ENCODE measurements at regions not wholly inside any gene's neighbourhood (a gene's known extent, or its start where the extent isn't known, plus 50 kb on each side); places are given as distances from the start of the nearest gene placed in this dataset.

GRCh38 chr10:10126218-10126617 is 891.5 kb upstream of the CELF2 start:
- no peak overlapping the region for H3K27ac Mint-ChIP-seq
- H3K4me3 ChIP-seq (ENCODE audit: low read length), result no peak overlapping the region

GRCh38 chr10:10128387-10128786 is 889.3 kb upstream of the CELF2 start:
- DNase-seq (no peak), ATAC-seq (no peak)
- no peaks in the 10 kb centered on the region for H3K36me3 ChIP-seq (ENCODE audit: control insufficient read depth, insufficient read depth, low read length)
- H3K4me3 Mint-ChIP-seq, result no peak overlapping the region
- no peak overlapping the region for H3K4me3 ChIP-seq (ENCODE audit: low read length)
- 86% methylated on average over 2 of the region's 3 CpGs for WGBS (ENCODE audit: insufficient coverage)
- H3K27ac ChIP-seq (ENCODE audit: low read length), result no peak overlapping the region
- intact Hi-C loops (cut with micrococcal nuclease), result no loop called here
- H3K27ac Mint-ChIP-seq, result no peak overlapping the region
- no peaks in the 10 kb centered on the region for H3K4me1 ChIP-seq (ENCODE audit: control insufficient read depth, insufficient read depth, low read length)
- H3K27me3 ChIP-seq (ENCODE audit: control insufficient read depth, insufficient read depth, low read length), result no peaks in the 10 kb centered on the region
- H3K9me3 Mint-ChIP-seq, result peaks cover 2% of the 10 kb centered on the region in 2 donors
- TF ChIP-seq, protein P1, sequence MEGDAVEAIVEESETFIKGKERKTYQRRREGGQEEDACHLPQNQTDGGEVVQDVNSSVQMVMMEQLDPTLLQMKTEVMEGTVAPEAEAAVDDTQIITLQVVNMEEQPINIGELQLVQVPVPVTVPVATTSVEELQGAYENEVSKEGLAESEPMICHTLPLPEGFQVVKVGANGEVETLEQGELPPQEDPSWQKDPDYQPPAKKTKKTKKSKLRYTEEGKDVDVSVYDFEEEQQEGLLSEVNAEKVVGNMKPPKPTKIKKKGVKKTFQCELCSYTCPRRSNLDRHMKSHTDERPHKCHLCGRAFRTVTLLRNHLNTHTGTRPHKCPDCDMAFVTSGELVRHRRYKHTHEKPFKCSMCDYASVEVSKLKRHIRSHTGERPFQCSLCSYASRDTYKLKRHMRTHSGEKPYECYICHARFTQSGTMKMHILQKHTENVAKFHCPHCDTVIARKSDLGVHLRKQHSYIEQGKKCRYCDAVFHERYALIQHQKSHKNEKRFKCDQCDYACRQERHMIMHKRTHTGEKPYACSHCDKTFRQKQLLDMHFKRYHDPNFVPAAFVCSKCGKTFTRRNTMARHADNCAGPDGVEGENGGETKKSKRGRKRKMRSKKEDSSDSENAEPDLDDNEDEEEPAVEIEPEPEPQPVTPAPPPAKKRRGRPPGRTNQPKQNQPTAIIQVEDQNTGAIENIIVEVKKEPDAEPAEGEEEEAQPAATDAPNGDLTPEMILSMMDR (IDR thresholded peaks at IDR 0.05), result no peak
- H3K36me3 Mint-ChIP-seq, result no peaks in the 10 kb centered on the region
- H3K27me3 Mint-ChIP-seq (ENCODE audit: low read depth in 2 of 2), result no peaks in the 10 kb centered on the region
- peaks cover 5 to 6% of the 10 kb centered on the region in 2 donors for H3K4me1 Mint-ChIP-seq
- H3K9me3 ChIP-seq (ENCODE audit: control insufficient read depth, insufficient read depth, low read length), result no peaks in the 10 kb centered on the region

More at GRCh38 chr10:10126218-10126617, 891.5 kb upstream of the CELF2 start:
- no peaks in the 10 kb centered on the region for H3K36me3 Mint-ChIP-seq
- Histone ChIP-seq H3K27me3 (ENCODE audit: control insufficient read depth, insufficient read depth, low read length) (no peaks in the 10 kb centered on the region), H3K27ac (ENCODE audit: low read length) (no peak overlapping the region), H3K9me3 (ENCODE audit: control insufficient read depth, insufficient read depth, low read length) (no peaks in the 10 kb centered on the region), H3K36me3 (ENCODE audit: control insufficient read depth, insufficient read depth, low read length) (no peaks in the 10 kb centered on the region), H3K4me1 (ENCODE audit: control insufficient read depth, insufficient read depth, low read length) (no peaks in the 10 kb centered on the region)
- ATAC-seq (no peak), DNase-seq (no peak)
- intact Hi-C loops (cut with micrococcal nuclease), result no loop called here
- TF ChIP-seq, protein P1 (IDR thresholded peaks at IDR 0.05), result no peak
- H3K4me1 Mint-ChIP-seq, result peaks cover 5 to 6% of the 10 kb centered on the region in 2 donors
- H3K9me3 Mint-ChIP-seq, result peaks cover 2% of the 10 kb centered on the region in 2 donors
- no peaks in the 10 kb centered on the region for H3K27me3 Mint-ChIP-seq (ENCODE audit: low read depth in 2 of 2)
- no peak overlapping the region for H3K4me3 Mint-ChIP-seq
- WGBS (ENCODE audit: insufficient coverage), result 95% methylated on average over 3 of the region's 3 CpGs

DNA sequence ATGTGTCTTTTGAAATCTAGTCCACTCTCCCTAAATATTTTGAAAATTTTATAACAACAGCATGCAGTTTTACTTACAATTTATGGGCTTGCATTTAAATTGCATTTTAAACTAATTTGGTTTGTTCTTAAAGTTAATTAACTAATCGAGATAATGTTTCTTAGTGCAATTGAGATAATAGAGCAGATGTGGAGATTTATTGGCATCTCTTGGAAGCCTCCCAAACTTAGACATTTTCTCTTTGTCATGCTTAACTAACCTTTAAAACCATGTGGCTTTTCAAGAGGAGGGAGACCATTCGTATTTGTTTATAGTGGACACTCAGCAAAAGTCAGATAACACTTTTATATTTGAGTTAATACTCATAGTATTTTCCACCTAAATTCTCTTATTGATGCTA is 887.0 kb upstream of the CELF2 start:
- H3K36me3 ChIP-seq (ENCODE audit: control insufficient read depth, insufficient read depth, low read length), result no peaks in the 10 kb centered on the region
- no peak overlapping the region for H3K4me3 Mint-ChIP-seq
- H3K4me1 ChIP-seq (ENCODE audit: control insufficient read depth, insufficient read depth, low read length), result no peaks in the 10 kb centered on the region
- no CpG with 5 or more reads among the region's 2 CpGs for WGBS (ENCODE audit: insufficient coverage)
- TF ChIP-seq, protein P1 (IDR thresholded peaks at IDR 0.05), result no peak
- no peak overlapping the region for H3K27ac Mint-ChIP-seq
- H3K27me3 ChIP-seq (ENCODE audit: control insufficient read depth, insufficient read depth, low read length), result no peaks in the 10 kb centered on the region
- H3K27ac ChIP-seq (ENCODE audit: low read length), result no peak overlapping the region
- no peaks in the 10 kb centered on the region for H3K27me3 Mint-ChIP-seq (ENCODE audit: low read depth in 2 of 2)
- H3K9me3 ChIP-seq (ENCODE audit: control insufficient read depth, insufficient read depth, low read length), result no peaks in the 10 kb centered on the region
- intact Hi-C loops (cut with micrococcal nuclease), result no loop called here
- H3K9me3 Mint-ChIP-seq, result no peaks in the 10 kb centered on the region
- no peaks in the 10 kb centered on the region for H3K4me1 Mint-ChIP-seq
- no peak for DNase-seq
- H3K36me3 Mint-ChIP-seq, result no peaks in the 10 kb centered on the region
- no peak for ATAC-seq
- no peak overlapping the region for H3K4me3 ChIP-seq (ENCODE audit: low read length)

DNA sequence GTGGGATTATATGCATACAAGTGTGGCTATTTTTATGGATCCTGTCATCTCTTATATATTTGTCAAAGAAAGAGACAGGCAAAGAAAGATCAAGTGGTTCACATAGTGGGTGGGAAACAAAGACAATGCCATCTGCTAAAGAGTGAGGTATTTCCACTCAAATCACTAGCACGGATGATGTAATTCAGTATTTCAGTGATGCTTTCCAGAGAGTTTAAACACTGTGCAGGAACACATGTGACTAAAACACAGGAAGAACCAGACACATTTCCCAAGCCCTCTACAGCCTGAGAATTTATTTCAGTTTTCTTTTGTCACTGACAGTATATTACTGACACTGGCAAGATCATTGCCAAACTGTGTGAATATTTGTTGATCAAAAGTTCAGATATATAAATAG is 885.7 kb upstream of the CELF2 start:
- intact Hi-C loops (cut with micrococcal nuclease), result no loop called here
- H3K27ac ChIP-seq (ENCODE audit: low read length), result no peak overlapping the region
- H3K36me3 Mint-ChIP-seq, result no peaks in the 10 kb centered on the region
- TF ChIP-seq, protein P1 (IDR thresholded peaks at IDR 0.05), result no peak
- WGBS (ENCODE audit: insufficient coverage), result 73% methylated on average over 1 of the region's 1 CpG
- no peaks in the 10 kb centered on the region for H3K9me3 ChIP-seq (ENCODE audit: control insufficient read depth, insufficient read depth, low read length)
- H3K27ac Mint-ChIP-seq, result no peak overlapping the region
- no peaks in the 10 kb centered on the region for H3K9me3 Mint-ChIP-seq
- DNase-seq, result no peak
- H3K4me3 Mint-ChIP-seq, result no peak overlapping the region
- ATAC-seq, result no peak
- no peaks in the 10 kb centered on the region for H3K36me3 ChIP-seq (ENCODE audit: control insufficient read depth, insufficient read depth, low read length)
- H3K27me3 ChIP-seq (ENCODE audit: control insufficient read depth, insufficient read depth, low read length), result no peaks in the 10 kb centered on the region
- H3K27me3 Mint-ChIP-seq (ENCODE audit: low read depth in 2 of 2), result no peaks in the 10 kb centered on the region
- H3K4me3 ChIP-seq (ENCODE audit: low read length), result no peak overlapping the region
- H3K4me1 ChIP-seq (ENCODE audit: control insufficient read depth, insufficient read depth, low read length), result no peaks in the 10 kb centered on the region
- no peaks in the 10 kb centered on the region for H3K4me1 Mint-ChIP-seq
